GM21529 (cell line): ENCODE measurements at regions not wholly inside any gene's neighbourhood (a gene's known extent, or its start where the extent isn't known, plus 50 kb on each side); places are given as distances from the start of the nearest gene placed in this dataset.

Source experiments
- ATAC-seq: cut with Tn5 transposase; IDR thresholded peaks from one replicate; pipeline ENCODE4 v1.9.1; 2021; ENCODE audit not compliant: unreplicated experiment

DNA sequence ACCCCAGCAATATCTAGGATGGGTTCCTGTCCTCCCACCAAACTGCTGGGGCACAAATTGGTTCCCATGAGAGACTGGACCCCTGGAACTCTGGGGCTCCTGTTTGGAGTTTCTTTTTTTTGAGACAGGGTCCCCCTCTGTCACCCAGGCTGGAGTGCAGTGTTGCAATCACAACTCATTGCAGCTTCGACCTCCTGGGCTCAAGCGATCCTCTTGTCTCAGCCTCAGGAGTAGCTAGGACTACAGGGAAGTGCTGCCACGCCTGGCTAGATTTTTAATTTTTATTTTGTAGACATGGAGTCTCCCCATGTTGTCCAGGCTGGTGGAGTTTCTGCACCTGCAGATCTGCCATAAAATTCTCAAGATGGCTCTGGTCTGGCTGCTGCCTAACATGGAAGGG is 56.3 kb upstream of the BRD7 start:
- no peak for ATAC-seq

- ATAC-seq, result no peak
Measured at GRCh38 chr16:50422926-50423325, 54.1 kb upstream of the BRD7 start.

- ATAC-seq, result no peak
Measured at GRCh38 chr16:50419116-50419515, 50.3 kb upstream of the BRD7 start.
